Kidney capillary endothelial cell (primary cell): ENCODE measurements at regions not wholly inside any gene's neighbourhood (a gene's known extent, or its start where the extent isn't known, plus 50 kb on each side); places are given as distances from the start of the nearest gene placed in this dataset.

Source experiments
- DNase-seq: peaks from one replicate; pipeline ENCODE4 v3.0.0-alpha.2; 2018; ENCODE audit warnings: low spot score

DNA sequence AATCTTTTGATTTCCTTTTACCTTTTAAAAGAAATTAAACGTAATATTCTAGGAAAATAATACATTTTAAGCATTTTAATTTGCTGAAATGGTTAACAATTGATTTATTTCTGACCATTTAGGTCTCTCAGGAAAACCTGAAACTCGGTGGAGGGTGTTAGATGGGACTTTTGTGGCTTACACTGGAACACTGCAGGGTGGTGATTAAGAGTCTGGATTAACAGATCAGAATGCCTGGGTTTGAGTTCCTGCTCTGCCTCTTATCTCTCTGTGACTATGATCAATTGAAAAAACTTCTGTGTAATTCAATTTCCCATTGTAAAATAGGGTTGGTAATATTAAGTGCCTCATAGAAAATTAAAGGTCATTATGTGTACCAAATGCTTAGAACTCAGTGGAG is 168.7 kb downstream of the UBE2E3 start:
- DNase-seq, result no peak

DNA sequence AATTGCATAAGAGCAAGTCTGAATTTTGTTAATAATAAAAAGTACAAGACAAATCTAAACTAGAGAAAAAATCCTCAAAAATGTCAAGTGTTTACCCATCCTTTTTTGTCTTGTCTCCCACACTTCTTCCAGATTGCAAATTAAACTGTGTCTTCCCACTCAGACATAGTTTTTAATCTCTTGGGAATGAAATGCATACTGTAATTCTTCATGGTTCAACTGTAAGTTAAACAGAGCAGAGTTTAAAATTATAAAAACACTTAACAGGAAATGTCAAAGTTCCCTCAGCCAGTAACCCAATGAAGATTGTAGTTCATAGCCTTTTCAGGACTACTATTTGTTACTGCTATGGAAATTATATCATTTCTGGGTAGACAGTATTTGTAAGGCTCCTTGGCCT is 171.8 kb downstream of the UBE2E3 start:
- no peak for DNase-seq

DNA sequence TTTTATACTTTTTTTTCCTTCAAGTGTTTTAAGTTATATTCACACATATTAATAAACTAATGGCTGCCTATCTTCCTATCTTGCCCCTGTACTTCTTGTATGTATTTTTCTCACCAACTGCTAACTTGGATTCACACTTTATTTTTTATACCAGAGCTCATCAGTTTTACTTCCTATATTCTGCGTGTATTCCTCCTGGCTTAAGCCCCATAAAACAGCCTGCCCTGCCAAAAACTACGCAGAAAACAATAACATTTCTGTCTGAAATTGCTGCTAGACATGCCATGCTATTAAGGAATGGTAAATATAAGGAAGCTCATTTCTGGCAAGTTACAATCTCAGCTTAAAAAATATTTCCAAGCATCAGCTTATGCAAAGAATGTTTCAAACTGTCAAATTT is 172.3 kb downstream of the UBE2E3 start:
- no peak for DNase-seq

DNA sequence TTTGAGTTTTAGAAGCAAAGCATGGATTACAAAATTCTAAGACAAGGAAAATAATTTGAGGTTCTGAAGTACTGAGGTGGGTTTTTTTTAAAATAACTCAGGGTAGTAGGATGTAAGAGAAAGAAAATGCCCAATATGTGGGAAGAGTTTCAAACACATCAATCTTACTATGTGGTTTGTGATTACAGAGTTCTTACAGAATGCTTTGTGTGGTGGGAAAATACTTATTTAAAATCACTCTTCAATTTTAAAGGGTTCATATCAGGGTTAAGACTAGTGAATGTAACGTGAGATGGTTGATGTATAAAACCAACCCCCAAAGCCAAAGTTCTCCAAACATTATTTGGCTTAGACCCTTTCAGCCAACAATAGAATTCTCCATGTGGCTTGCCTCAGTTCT is 173.5 kb downstream of the UBE2E3 start:
- DNase-seq, result no peak

DNA sequence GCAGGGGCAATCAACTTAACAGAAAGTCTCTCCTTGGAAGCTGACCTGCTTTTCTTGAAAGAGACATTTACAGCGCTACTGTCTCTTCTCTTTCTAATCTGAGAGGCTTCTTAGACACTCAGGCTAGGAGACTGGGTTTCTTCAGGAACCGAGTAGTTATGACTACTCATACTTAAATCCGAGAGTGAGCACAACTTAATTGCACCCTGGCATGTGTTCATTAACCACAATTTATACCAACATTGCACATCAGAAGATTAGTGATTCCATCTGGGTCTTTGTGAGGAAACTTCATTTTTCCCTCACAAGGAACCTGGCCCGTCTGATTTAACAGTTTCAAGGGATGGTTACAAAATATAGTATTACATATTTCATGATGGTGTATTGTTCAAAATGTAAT is 176.9 kb downstream of the UBE2E3 start:
- no peak for DNase-seq

DNA sequence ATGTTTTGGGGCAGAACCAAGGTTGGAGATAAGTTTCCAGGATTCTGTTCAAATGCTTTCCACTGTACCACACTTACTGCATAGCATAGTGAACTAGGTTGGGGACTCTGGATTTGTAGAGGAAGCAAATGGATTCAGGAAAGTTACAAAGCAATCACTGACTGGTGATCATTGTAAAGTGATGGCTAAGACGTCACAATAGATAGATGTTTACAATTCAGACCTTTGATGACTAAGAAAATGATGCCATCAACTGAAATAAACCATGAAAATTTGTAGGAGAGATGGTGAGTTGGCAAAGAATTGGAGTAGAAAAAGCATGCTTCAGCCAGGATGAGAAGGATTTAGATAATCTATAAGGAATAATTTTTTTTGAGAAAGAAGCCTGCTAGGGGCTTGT is 178.0 kb downstream of the UBE2E3 start:
- DNase-seq, result no peak

DNA sequence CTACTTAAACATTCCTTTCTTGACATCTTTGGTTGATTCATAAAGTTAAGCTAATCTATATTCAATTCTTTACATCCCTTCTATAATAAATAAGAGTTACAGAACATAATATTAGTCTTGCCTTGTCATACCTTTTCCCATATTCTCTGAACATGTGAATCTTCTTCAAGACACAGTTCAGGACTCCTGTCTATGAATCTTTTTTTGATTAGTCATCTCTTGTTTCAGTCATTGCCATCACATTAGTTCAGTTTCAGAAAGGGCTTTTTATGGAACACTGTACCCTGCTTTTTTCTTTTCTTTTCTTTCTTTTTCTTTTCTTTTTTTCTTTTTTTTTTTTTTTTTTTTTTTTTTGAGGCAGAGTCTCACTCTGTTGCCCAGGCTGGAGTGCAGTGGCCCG is 181.2 kb downstream of the UBE2E3 start:
- no peak for DNase-seq

GRCh38 chr2:181163139-181163538 is 182.7 kb downstream of the UBE2E3 start:
- DNase-seq, result no peak

GRCh38 chr2:181163691-181164090 is 183.3 kb downstream of the UBE2E3 start:
- DNase-seq, result no peak

DNA sequence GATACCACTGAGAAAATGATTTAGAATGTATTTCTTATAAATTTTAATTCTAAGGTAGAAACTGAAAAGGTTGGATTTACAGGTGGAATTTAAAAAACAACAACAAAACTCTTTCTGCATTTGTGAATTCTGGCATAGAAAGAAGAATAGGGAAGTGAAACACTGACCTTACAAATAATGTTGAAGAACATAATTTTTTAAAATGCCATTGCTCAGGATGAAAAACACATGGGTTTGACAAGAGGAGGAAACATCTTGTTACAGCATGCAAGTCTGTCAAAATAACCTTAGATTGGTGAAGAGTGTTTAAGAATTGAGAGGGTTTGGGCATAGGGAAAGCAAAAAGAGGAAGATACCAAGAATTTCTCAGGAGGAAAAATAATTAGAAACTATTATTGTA is 184.3 kb downstream of the UBE2E3 start:
- DNase-seq, result no peak

DNA sequence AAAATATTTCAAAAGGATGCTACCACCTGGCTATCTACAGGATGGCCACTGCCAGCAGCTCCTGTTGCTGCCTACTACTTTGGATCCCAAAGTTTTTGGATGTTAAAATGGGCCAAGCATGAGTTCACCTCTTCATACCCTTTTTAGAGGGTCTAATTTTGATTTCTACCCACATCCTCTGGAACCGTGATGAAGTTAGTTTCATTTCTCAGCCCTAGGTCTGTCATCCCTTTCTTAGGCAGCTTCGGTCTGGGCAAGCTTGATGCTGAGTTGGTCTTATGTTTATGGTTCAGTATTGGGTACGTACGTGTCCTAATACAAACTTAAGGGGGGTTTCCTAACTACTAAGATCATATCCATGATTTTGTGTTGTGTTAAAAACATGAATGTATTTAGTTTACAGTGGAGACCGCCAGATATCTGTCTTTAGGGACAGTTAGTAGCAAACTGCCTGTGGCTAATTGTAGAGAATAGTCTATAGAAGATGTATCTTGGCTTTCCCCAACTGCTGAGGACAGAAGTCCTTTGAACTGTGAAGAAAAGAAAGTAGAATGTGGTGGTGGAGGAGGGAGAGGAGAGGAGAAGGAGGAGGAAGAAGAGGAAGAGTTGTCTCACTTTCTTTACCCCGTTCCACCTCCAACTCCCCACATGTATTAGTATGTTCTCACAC is 184.9 kb downstream of the UBE2E3 start:
- DNase-seq, result no peak

GRCh38 chr2:181169503-181169902 is 189.1 kb downstream of the UBE2E3 start:
- DNase-seq, result no peak

DNA sequence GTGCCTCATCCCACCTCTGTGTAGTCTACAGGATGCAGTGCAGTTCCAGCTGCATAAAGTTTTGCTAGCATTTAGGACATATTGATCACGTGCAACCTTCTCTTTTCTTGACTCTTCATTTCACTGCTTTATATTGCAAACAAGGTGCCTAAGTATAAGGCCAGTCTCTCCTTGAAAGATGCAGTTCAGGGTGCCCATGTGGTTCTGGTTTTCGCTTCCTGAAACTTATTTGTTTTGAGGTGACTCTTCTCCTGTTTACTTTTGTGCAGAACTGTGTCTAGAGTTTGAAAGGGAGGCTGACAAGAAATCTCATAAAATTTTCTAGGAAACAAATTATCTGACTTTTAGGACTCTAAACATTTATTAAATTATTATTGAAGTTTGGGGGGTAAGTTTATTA is 189.9 kb downstream of the UBE2E3 start:
- no peak for DNase-seq

GRCh38 chr2:181172676-181173075 is 192.3 kb downstream of the UBE2E3 start:
- DNase-seq, result no peak

DNA sequence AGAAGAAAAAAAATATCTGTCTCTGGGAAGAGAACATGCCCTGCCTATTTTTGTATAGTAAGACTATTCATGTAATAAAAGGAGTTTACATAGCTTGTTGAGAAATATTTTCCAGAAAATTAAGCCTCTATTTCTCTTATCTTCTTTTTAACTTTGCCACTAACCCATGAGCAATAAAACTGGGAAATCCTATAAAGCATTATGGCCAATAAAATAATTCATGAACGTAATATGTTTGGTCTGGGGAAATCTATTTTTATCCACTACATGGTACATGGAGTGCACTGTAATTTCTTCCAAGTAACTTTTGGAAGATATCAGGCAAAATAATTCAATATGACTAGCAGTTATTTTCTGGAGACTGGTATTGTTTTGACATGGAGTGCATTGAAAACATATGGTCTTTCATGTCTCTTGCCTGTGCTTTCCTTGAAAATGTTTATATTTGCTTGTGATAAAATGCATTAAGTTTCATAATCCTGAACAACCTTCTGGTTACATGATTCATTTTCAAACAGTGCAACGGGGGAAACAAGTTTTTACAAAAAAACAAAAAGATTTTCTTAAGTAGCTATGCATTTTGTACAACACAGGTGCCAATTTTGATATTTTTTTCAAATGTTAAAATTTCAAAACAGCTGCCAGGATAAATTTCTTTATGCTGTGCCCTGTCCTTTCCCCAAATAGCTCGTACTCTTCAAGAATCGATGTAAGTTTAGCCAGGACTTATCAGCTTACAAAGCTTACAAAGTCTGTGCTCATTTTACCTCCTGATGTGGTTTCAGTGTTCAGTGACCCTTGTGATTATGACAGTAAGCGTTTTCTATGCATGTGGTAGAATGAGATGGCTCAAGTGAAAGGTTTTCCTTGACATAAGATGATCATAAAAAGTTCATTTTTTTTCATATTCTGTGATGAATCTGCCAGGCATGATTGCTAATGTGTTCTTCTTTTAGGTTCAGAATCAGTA is 194.5 kb downstream of the UBE2E3 start:
- DNase-seq, result no peak

- no peak for DNase-seq
Observed at GRCh38 chr2:181176540-181176939, 196.1 kb downstream of the UBE2E3 start.

DNA sequence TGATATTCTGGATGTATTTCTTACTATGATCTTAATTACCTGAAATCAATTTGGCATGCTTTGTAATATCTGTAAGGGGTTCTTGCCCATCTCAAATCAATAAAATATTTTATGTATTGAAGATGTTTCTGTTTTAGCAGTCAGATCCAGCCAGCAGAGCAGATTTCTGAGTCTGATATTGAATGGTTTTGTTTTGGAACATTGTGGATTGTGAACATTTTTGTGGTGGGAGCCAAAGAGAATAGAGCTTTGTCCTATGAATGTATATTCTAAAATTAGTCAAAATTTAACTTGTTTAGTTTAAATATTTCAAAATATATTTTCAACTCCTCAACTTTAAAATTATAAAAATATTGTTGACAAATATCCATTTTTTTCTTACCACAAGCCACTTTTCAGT is 197.0 kb downstream of the UBE2E3 start:
- DNase-seq, result no peak

DNA sequence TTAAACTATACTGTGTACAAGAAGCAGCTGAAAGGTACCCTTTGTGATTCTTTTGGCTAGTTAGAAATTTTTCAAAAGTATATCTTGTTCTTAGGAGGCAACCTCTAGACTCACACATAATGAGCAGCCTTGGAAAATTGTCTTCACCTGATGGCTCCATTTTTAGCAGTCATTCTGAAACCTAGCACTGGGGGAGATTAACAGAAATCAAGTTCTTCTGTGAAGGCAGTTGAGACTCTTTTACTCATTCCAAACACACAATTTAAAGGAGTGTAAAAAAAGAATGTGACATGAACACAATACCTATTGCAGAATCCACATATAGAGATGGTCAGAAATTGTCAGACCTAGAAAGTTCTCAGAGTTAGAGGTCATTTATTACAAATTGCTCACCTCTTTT is 197.7 kb downstream of the UBE2E3 start:
- no peak for DNase-seq

- DNase-seq, result no peak
Observed at GRCh38 chr2:181178823-181179412, 198.5 kb downstream of the UBE2E3 start.

- no peak for DNase-seq
Observed at GRCh38 chr2:181183878-181184542, 203.6 kb downstream of the UBE2E3 start.

- no peak for DNase-seq
Observed at GRCh38 chr2:181185421-181185820, 205.0 kb downstream of the UBE2E3 start.

- no peak for DNase-seq
Observed at GRCh38 chr2:181185948-181186347, 205.5 kb downstream of the UBE2E3 start.

DNA sequence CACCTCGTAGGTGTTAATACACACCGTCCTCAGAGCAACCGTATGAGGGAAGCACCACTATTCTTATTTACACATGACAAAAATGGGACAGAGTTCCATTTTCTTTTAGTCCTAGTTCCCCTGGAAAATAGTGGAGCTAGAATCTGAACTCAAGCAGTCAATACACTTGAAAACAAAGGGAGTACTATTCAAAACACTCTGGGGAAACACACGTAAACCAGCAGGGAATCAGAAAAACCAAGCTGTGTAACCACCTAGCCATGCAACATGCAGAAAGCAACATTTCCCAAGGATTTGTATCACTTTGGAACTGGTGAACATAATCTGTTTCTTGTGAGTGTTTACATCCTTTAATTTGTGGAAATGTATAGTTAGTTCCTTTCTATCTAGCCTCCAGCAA is 208.2 kb downstream of the UBE2E3 start:
- no peak for DNase-seq
